Trophoblast cell (in vitro differentiated cells and primary cell): ENCODE measurements at regions not wholly inside any gene's neighbourhood (a gene's known extent, or its start where the extent isn't known, plus 50 kb on each side); places are given as distances from the start of the nearest gene placed in this dataset.

Source experiments
- DNase-seq, 2 donors: peaks; one replicate each; pipeline ENCODE4 v3.0.0-alpha.2; 2016
- H2AFZ ChIP-seq: 2 replicates; pipeline ENCODE4 v1.6.1; 2013; ENCODE audit warnings: low read length, moderate library complexity, mild to moderate bottlenecking; ENCODE audit not compliant: insufficient read depth, poor library complexity
- H2AK5ac ChIP-seq: 2 replicates; pipeline ENCODE4 v1.6.1; 2013; ENCODE audit warnings: mild to moderate bottlenecking, low read length
- H2BK120ac ChIP-seq: 2 replicates; pipeline ENCODE4 v1.6.1; 2013; ENCODE audit warnings: low read length, mild to moderate bottlenecking, moderate library complexity; ENCODE audit not compliant: insufficient read depth, poor library complexity
- H2BK12ac ChIP-seq: 2 replicates; pipeline ENCODE4 v1.6.1; 2013; ENCODE audit warnings: mild to moderate bottlenecking, low read length, moderate library complexity
- H2BK5ac ChIP-seq: 2 replicates; pipeline ENCODE4 v1.6.1; 2013; ENCODE audit warnings: low read length, low read depth, moderate library complexity, mild to moderate bottlenecking; ENCODE audit not compliant: poor library complexity
- H3K14ac ChIP-seq: 2 replicates; pipeline ENCODE4 v1.6.1; 2013; ENCODE audit warnings: mild to moderate bottlenecking, low read length
- H3K18ac ChIP-seq: 2 replicates; pipeline ENCODE4 v1.6.1; 2013; ENCODE audit warnings: mild to moderate bottlenecking, low read length
- H3K23ac ChIP-seq: 2 replicates; pipeline ENCODE4 v1.6.1; 2013; ENCODE audit warnings: low read length
- H3K27ac ChIP-seq: 2 replicates; pipeline ENCODE4 v1.5.1; 2013; ENCODE audit warnings: low read depth, mild to moderate bottlenecking, inconsistent platforms, low read length, moderate library complexity
- H3K27me3 ChIP-seq: 2 replicates; pipeline ENCODE4 v1.6.1; 2013; ENCODE audit warnings: inconsistent platforms, mild to moderate bottlenecking, low read length, moderate library complexity; ENCODE audit not compliant: insufficient read depth
- H3K36me3 ChIP-seq, 2 experiments: 1 replicate in 1 of 2; 2 replicates in 1 of 2; pipeline ENCODE4 v1.6.1; 2013; ENCODE audit warnings: low read length in 2 of 2, mild to moderate bottlenecking in 2 of 2, moderate library complexity in 1 of 2; ENCODE audit not compliant: insufficient read depth in 2 of 2, control insufficient read depth in 1 of 2
- H3K4ac ChIP-seq: 2 replicates; pipeline ENCODE4 v1.6.1; 2013; ENCODE audit warnings: low read depth, mild to moderate bottlenecking, low read length, moderate library complexity
- H3K4me1 ChIP-seq, 2 experiments: 1 replicate in 1 of 2; 2 replicates in 1 of 2; pipeline ENCODE4 v1.6.1; 2013; ENCODE audit warnings: low read length in 2 of 2, mild to moderate bottlenecking in 2 of 2, moderate library complexity in 1 of 2; ENCODE audit not compliant: insufficient read depth in 2 of 2, control insufficient read depth in 1 of 2
- H3K4me2 ChIP-seq: 2 replicates; pipeline ENCODE4 v1.6.1; 2013; ENCODE audit warnings: inconsistent platforms, mild to moderate bottlenecking, low read length, moderate library complexity
- H3K4me3 ChIP-seq: 2 replicates; pipeline ENCODE4 v1.5.1; 2013; ENCODE audit warnings: mild to moderate bottlenecking, low read depth, low read length, inconsistent platforms
- H3K79me1 ChIP-seq: one replicate; pipeline ENCODE4 v1.6.1; 2013; ENCODE audit warnings: low read length
- H3K79me2 ChIP-seq: 2 replicates; pipeline ENCODE4 v1.6.1; 2013; ENCODE audit warnings: low read length, mild to moderate bottlenecking; ENCODE audit not compliant: control insufficient read depth, insufficient read depth, poor library complexity
- H3K9ac ChIP-seq: 2 replicates; pipeline ENCODE4 v1.6.1; 2013; ENCODE audit warnings: mild to moderate bottlenecking, low read length
- H3K9me3 ChIP-seq: 2 replicates; pipeline ENCODE4 v1.6.1; 2013; ENCODE audit warnings: low read depth, mild to moderate bottlenecking, control low read depth, inconsistent platforms, low read length; ENCODE audit not compliant: insufficient read depth
- H4K12ac ChIP-seq: 2 replicates; pipeline ENCODE4 v1.6.1; 2013; ENCODE audit warnings: low read depth, mild to moderate bottlenecking, low read length, moderate library complexity
- H4K8ac ChIP-seq: 2 replicates; pipeline ENCODE4 v1.6.1; 2013; ENCODE audit warnings: low read depth, mild to moderate bottlenecking, low read length, moderate library complexity
- H4K91ac ChIP-seq: one replicate; pipeline ENCODE4 v1.6.1; 2013; ENCODE audit warnings: low read depth, mild to moderate bottlenecking, low read length, moderate library complexity
- WGBS: extraction: QIAGEN DNeasy Blood & Tissue Kit; methylation state at CpG from one replicate; pipeline ENCODE4 v1.1.7; 2013; ENCODE audit warnings: missing lambda C conversion rate; ENCODE audit not compliant: insufficient read length, insufficient coverage; ENCODE audit errors: extremely low coverage; 5-methylcytosine and 5-hydroxymethylcytosine counted together

DNA sequence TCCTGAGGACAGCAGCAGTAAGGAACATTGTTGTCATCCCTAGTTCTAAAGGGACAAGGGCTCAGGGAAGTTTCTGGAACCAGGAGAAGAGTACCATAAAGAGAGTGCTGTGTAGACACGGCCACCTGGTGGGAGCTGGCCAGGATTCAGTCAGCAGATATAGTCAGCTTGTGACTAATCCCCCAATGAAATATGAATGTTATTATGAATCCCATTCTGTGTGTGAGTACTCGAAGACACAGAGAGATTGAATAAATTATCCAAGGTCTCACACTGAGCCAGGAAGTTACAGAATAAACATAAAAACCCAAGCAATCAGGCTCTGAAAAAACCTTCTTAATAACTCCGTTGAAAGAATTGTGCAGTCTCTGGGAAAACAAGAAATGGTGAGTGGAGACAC, 1359.5 kb downstream of the AACS start:
- Histone ChIP-seq H2BK120ac (no peak overlapping the region), H2BK12ac (no peak overlapping the region), H3K4me1 (no peaks in the 10 kb centered on the region), H3K9ac (no peak overlapping the region), H3K18ac (no peak overlapping the region), H3K79me1 (no peaks in the 10 kb centered on the region), H3K14ac (no peak overlapping the region), H4K91ac (no peak overlapping the region), H3K4me3 (no peak overlapping the region), H4K8ac (no peak overlapping the region), H3K27ac (no peak overlapping the region), H4K12ac (no peak overlapping the region), H3K4ac (no peak overlapping the region), H3K36me3 (no peaks in the 10 kb centered on the region), H3K79me2 (no peaks in the 10 kb centered on the region), H3K9me3 (no peaks in the 10 kb centered on the region), H3K27me3 (no peaks in the 10 kb centered on the region), H2AK5ac (no peak overlapping the region), H3K4me2 (no peak overlapping the region), H3K23ac (no peak overlapping the region), H2AFZ (no peak overlapping the region), H2BK5ac (no peak overlapping the region)
- DNase-seq, result no peak
- no CpG with 5 or more reads among the region's 3 CpGs for WGBS

DNA sequence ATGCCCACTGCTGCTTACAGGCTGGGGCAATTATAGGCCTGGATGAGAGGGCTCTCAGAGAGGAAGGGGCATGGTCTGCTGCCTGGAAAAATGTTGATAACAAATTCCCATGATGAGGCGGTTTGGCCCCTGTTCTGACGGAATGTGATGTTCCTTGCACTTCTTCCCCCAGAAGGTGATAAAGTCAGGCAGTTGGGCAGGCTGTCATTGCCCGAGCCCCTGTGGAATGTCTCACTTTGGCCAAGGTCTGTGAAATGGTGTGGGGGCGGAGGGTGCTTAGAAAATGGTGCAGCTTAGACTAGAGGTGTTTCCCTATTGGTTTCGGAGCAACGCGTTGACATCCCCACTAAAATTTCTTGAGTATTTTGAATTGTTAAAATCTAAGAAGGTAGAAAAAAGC, 1360.0 kb downstream of the AACS start:
- H4K8ac ChIP-seq, result no peak overlapping the region
- no CpG with 5 or more reads among the region's 7 CpGs for WGBS
- H3K14ac ChIP-seq, result no peak overlapping the region
- no peaks in the 10 kb centered on the region for H3K79me2 ChIP-seq
- H3K18ac ChIP-seq, result no peak overlapping the region
- no peak overlapping the region for H4K91ac ChIP-seq
- H2BK5ac ChIP-seq, result no peak overlapping the region
- DNase-seq, result no peak
- no peak overlapping the region for H3K4me3 ChIP-seq
- no peak overlapping the region for H3K23ac ChIP-seq
- no peak overlapping the region for H2AFZ ChIP-seq
- H3K27me3 ChIP-seq, result no peaks in the 10 kb centered on the region
- no peak overlapping the region for H2BK120ac ChIP-seq
- no peak overlapping the region for H3K27ac ChIP-seq
- H3K36me3 ChIP-seq, result no peaks in the 10 kb centered on the region
- H3K4ac ChIP-seq, result no peak overlapping the region
- no peak overlapping the region for H3K9ac ChIP-seq
- no peak overlapping the region for H4K12ac ChIP-seq
- H2BK12ac ChIP-seq, result no peak overlapping the region
- no peak overlapping the region for H3K4me2 ChIP-seq
- H2AK5ac ChIP-seq, result no peak overlapping the region
- H3K79me1 ChIP-seq, result no peaks in the 10 kb centered on the region
- no peaks in the 10 kb centered on the region for H3K9me3 ChIP-seq
- H3K4me1 ChIP-seq, result no peaks in the 10 kb centered on the region

DNA sequence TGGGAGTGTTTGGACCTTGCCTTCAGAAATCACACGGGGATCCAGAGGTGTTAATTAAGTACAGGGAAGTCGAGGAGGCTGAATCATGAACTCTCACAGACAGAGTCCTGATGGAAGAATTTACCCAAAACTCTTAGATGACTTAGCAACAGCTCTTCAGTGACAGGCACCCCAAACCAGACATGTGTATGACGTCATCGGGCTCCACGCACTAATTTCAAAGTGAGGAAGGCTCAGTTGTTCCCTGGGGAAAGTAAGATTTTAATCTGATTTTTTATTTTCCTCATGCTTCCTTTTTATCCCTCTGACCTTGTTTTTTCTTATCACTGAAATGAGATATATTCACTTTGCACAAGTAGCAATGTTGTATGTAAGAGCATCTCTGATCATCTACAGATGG, 1363.5 kb downstream of the AACS start:
- H4K91ac ChIP-seq, result no peak overlapping the region
- no peak overlapping the region for H2BK5ac ChIP-seq
- WGBS, result no CpG with 5 or more reads among the region's 5 CpGs
- no peak overlapping the region for H4K12ac ChIP-seq
- H2BK120ac ChIP-seq, result no peak overlapping the region
- no peak overlapping the region for H3K4ac ChIP-seq
- H4K8ac ChIP-seq, result no peak overlapping the region
- no peak for DNase-seq
- H3K18ac ChIP-seq, result no peak overlapping the region
- no peak overlapping the region for H3K4me3 ChIP-seq
- H3K27ac ChIP-seq, result no peak overlapping the region
- H3K23ac ChIP-seq, result no peak overlapping the region
- H3K4me2 ChIP-seq, result no peak overlapping the region
- no peaks in the 10 kb centered on the region for H3K36me3 ChIP-seq
- no peaks in the 10 kb centered on the region for H3K4me1 ChIP-seq
- H3K79me2 ChIP-seq, result no peaks in the 10 kb centered on the region
- H3K27me3 ChIP-seq, result no peaks in the 10 kb centered on the region
- H3K14ac ChIP-seq, result no peak overlapping the region
- no peak overlapping the region for H2BK12ac ChIP-seq
- H2AFZ ChIP-seq, result no peak overlapping the region
- no peak overlapping the region for H3K9ac ChIP-seq
- no peak overlapping the region for H2AK5ac ChIP-seq
- no peaks in the 10 kb centered on the region for H3K9me3 ChIP-seq
- H3K79me1 ChIP-seq, result no peaks in the 10 kb centered on the region

DNA sequence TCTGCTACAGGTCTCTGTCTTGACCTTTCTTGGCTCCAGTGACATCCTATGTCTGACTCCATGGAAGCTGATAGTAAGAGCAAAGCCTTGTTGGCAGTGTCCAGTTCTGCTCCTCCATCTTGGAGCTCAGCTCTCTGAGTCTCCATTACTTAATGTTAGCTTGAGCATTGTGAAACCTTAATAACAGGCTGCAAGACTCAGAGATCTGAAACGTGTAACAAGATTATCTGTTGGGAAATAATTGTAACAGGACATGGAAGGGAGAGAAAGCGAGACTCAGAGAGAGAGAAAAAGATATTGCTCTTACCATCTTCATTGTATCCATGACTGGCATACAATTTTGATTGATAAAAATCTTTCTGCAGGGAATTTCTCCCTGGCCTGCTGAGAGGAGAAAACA, 1365.7 kb downstream of the AACS start:
- Histone ChIP-seq H2AFZ (no peak overlapping the region), H3K79me1 (no peaks in the 10 kb centered on the region), H3K23ac (no peak overlapping the region), H3K9ac (no peak overlapping the region), H2BK12ac (no peak overlapping the region), H4K8ac (no peak overlapping the region), H3K9me3 (no peaks in the 10 kb centered on the region), H3K27ac (no peak overlapping the region), H2BK120ac (no peak overlapping the region), H2AK5ac (no peak overlapping the region), H2BK5ac (no peak overlapping the region), H3K36me3 (no peaks in the 10 kb centered on the region), H3K18ac (no peak overlapping the region), H3K14ac (no peak overlapping the region), H3K4me1 (no peaks in the 10 kb centered on the region), H3K4ac (no peak overlapping the region), H3K27me3 (no peaks in the 10 kb centered on the region), H3K4me2 (no peak overlapping the region), H4K12ac (no peak overlapping the region), H3K79me2 (no peaks in the 10 kb centered on the region), H4K91ac (no peak overlapping the region), H3K4me3 (no peak overlapping the region)
- no peak for DNase-seq
- WGBS, result no CpG with 5 or more reads among the region's 2 CpGs
